ENCODE measurements at regions not wholly inside any gene's neighbourhood (a gene's known extent, or its start where the extent isn't known, plus 50 kb on each side); places are given as distances from the start of the nearest gene placed in this dataset.

GRCh38 chr14:86640288-86640687 is 1110.3 kb downstream of the FLRT2 start:
- TF ChIP-seq, protein P1, sequence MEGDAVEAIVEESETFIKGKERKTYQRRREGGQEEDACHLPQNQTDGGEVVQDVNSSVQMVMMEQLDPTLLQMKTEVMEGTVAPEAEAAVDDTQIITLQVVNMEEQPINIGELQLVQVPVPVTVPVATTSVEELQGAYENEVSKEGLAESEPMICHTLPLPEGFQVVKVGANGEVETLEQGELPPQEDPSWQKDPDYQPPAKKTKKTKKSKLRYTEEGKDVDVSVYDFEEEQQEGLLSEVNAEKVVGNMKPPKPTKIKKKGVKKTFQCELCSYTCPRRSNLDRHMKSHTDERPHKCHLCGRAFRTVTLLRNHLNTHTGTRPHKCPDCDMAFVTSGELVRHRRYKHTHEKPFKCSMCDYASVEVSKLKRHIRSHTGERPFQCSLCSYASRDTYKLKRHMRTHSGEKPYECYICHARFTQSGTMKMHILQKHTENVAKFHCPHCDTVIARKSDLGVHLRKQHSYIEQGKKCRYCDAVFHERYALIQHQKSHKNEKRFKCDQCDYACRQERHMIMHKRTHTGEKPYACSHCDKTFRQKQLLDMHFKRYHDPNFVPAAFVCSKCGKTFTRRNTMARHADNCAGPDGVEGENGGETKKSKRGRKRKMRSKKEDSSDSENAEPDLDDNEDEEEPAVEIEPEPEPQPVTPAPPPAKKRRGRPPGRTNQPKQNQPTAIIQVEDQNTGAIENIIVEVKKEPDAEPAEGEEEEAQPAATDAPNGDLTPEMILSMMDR (conservative IDR thresholded peaks at IDR 0.05) = no peak
- TF ChIP-seq EZH2 (IDR thresholded peaks at IDR 0.05; ENCODE audit: low read depth) = no peak

Measured in PC-9 (cell line).